C4-2B (cell line): ENCODE measurements at regions not wholly inside any gene's neighbourhood (a gene's known extent, or its start where the extent isn't known, plus 50 kb on each side); places are given as distances from the start of the nearest gene placed in this dataset.

Experiments used
- H3K27ac ChIP-seq: fragments of 450-650 bp; 2 replicates; pipeline ENCODE4 v1.5.1; 2017
- ZFX ChIP-seq: fragments of 450-650 bp; IDR thresholded peaks from 2 replicates; pipeline ENCODE4 v1.6.1; 2017
- TF ChIP-seq, protein P1 (sequence below): fragments of 450-650 bp; conservative IDR thresholded peaks from 2 replicates; pipeline ENCODE4 v1.5.1; 2017; ENCODE audit warnings: mild to moderate bottlenecking

DNA sequence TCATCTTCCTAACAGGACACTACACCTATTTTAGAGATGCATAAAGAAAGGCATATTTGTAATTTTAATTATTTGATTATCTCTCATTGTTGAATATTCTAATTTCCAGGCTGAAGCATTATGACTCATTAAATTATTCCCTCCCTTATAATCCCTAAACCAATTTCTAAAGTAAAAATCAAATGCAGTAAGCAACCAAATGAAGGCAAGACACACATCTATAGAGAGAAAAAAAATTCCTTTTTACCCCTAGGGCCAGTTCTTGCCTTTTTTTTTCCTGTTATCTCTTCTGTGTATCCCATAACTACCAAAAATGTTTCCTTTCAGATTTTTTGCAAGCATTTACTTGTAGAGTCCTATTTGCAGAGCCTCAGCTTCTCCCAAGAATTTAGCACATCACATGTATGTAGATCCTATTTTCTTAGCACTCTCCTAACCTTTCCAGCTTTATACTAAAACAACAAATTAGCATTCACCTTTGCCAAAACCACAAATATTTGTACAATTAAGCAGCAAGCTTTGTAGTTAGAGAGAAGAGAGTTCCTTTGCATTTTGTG is 177.9 kb downstream of the SATB1 start:
- H3K27ac ChIP-seq = no peak overlapping the region
- TF ChIP-seq, protein P1, sequence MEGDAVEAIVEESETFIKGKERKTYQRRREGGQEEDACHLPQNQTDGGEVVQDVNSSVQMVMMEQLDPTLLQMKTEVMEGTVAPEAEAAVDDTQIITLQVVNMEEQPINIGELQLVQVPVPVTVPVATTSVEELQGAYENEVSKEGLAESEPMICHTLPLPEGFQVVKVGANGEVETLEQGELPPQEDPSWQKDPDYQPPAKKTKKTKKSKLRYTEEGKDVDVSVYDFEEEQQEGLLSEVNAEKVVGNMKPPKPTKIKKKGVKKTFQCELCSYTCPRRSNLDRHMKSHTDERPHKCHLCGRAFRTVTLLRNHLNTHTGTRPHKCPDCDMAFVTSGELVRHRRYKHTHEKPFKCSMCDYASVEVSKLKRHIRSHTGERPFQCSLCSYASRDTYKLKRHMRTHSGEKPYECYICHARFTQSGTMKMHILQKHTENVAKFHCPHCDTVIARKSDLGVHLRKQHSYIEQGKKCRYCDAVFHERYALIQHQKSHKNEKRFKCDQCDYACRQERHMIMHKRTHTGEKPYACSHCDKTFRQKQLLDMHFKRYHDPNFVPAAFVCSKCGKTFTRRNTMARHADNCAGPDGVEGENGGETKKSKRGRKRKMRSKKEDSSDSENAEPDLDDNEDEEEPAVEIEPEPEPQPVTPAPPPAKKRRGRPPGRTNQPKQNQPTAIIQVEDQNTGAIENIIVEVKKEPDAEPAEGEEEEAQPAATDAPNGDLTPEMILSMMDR = no peak
- no peak for TF ChIP-seq ZFX

DNA sequence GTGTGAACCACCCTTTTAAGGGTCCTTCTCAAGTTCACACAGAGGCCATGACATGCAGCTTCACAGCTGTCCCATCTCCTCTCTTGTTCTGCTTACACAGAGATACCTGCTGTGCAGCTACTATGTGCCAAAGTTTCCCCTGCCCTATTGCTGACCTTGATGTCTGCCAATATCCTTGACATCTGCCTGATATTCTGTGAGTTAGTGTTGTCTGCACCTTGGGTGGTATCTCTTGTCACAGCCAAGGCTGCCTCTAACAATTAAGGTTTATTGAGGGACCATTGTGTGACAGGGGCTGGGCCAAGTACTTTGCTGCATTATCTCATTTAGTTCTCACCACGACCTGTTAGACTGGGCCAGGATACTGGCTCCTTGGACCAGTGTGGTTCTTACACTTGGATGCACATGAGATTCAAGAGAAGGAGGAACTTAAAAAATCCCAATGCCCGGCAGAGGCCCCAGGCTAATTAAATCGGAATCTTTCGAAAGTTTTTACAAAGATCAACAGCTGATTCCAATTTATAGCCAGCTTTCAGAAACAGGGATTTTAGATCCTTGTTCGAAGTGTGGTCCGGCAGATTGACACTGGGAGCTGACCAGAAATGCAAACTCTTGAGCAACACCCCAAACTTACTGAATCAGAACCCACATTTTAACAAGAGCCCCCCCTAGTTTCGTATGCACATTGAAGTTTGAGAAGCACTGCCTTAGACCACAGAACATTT is 178.6 kb downstream of the SATB1 start:
- H3K27ac ChIP-seq = no peak overlapping the region
- TF ChIP-seq, protein P1 = no peak
- TF ChIP-seq ZFX = no peak

DNA sequence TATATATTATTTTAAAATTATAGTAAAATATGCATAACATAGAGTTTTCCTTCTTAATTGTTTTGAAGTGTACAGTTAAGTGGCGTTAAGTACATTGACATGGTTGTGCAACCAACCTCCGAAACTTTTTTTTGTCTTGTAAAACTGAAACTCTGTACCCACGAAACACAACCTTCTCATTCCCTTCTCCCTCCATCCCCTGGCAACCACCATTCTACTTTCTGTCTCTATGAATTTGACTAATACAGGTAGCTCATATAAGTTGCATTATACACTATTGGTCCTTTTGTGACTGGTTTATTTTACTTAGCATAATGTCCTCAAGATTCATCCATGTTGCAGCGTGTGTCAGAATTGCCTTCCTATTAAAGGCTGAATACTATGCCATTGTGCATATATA is 179.4 kb downstream of the SATB1 start:
- H3K27ac ChIP-seq = no peak overlapping the region
- TF ChIP-seq ZFX = no peak
- TF ChIP-seq, protein P1 = no peak

DNA sequence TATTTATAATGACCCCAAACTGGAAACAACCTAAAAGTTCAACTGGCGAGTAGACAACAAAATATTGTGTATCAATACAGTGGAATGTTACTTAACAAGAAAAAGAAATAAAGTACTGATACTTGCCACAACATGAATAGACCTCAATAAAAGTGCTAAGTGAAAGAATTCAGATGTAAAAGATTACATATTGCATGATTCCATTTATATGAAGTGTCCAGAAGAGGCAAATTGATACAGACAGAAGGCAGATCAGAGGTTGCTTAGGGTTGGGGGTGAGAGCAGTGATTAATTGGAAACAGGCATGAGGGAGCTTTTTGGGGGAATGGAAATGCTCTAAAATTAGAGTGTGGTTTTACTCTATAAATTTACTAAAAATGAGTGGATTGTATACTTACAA is 183.3 kb downstream of the SATB1 start:
- TF ChIP-seq, protein P1 = no peak
- no peak for TF ChIP-seq ZFX
- no peak overlapping the region for H3K27ac ChIP-seq

DNA sequence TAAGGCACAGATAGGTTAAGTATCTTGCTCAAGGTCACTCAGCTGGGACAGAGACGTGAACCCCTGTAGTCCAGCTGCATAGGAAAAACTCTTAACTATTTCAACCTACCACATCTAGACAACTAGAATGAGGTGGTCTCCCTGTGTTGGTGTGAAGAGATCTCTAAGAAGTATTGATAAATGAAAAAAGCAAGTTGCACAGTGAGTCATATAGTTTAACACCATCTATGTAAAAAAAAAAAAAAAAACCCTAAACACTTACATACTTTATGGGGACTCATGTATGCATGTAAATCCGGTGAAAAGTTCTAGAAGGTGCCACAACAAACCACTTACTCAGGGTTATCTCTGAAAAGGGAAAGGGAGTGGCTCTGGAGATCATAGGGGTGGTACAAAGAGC is 185.5 kb downstream of the SATB1 start:
- no peak for TF ChIP-seq ZFX
- TF ChIP-seq, protein P1 = no peak
- H3K27ac ChIP-seq = no peak overlapping the region

DNA sequence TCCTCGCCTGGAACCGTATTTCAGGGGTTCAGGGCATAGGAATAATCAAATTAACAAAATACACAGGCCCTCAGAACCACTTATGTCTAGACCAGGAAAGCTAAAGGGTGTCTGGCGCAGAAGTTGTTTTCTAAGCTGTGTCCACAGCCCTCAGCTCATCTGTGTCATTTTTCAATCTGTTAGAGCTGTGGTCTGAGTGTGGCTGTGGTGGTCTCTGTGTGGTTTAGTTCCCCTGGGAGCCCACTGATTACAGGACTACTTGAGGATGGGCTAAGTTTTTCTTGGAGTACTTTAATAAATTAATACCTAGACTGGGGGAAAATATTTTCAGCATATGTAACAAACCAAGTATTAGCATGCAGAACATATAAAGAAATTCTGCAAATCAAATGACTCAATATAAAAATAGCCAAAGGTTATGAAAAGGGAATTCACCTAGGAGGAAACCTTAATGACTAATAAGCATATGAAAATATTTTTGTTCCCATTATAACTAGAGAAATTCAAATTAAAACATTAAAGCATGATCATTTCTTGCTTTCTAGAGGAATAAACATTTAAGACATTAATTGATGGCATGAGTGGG is 186.3 kb downstream of the SATB1 start:
- TF ChIP-seq, protein P1 = no peak
- no peak for TF ChIP-seq ZFX

DNA sequence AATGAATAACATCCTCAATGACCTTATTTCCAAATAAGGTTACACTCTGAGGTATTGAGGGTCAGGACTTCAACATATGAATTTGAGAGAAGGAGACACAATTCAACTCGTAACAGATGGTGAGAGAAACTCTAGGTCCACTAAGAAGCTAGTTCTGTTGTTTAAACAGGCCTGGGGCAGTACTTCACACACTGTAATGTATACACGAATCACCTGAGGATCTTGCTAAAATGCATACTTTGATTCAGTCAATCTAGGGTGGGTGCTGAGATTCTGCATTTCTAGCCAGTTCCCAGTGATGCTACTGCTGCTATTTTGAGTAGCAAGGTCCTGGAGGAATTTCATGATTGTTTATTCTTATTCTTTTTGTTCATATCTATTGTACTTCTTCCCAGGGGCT is 186.8 kb downstream of the SATB1 start:
- TF ChIP-seq ZFX = no peak
- TF ChIP-seq, protein P1 = no peak
- no peak overlapping the region for H3K27ac ChIP-seq

More for the DNA sequence above, 186.3 kb downstream of the SATB1 start:
- no peak overlapping the region for H3K27ac ChIP-seq
